MM.1S (cell line): ENCODE measurements at regions not wholly inside any gene's neighbourhood (a gene's known extent, or its start where the extent isn't known, plus 50 kb on each side); places are given as distances from the start of the nearest gene placed in this dataset.

Experiments used
- CTCF ChIP-seq: fragments of 300-600 bp; sonication (generic); IDR thresholded peaks from 2 replicates; pipeline ENCODE4 v1.5.1; 2016; ENCODE audit warnings: antibody characterized with exemption, low read length, mixed read lengths
- EZH2 ChIP-seq: fragments of 300-600 bp; sonication (generic); optimal IDR thresholded peaks from 2 replicates; pipeline ENCODE3; 2017; ENCODE audit warnings: low read depth, mild to moderate bottlenecking, antibody characterized with exemption, low read length, mixed read lengths

- TF ChIP-seq CTCF: no peak
- no peak for TF ChIP-seq EZH2
Measured at GRCh38 chr20:17137692-17138091, 89.1 kb upstream of the PCSK2 start.
